HepG2 (cell line): ENCODE measurements at regions not wholly inside any gene's neighbourhood (a gene's known extent, or its start where the extent isn't known, plus 50 kb on each side); places are given as distances from the start of the nearest gene placed in this dataset.

Experiments
- ATAC-seq: fragments of 200-7000 bp; cut with Tn5 transposase; 3 replicates; pipeline ENCODE4 v1.9.1; 2020; ENCODE audit warnings: mild to moderate bottlenecking, moderate library complexity
- BruUV-seq: library from RNA; stranded (reverse); fragments of 400-500 nt; replicated peaks from 2 replicates; lab custom pipeline; 2021; lab: Mats Ljungman, UMichigan
- CTCF ChIA-PET: fragments of 300-600 bp; formaldehyde crosslinking; extraction: SDS; loops from one replicate; lab custom pipeline; 2021; ENCODE audit warnings: low total read pairs, inconsistent platforms, low intra/inter-chr PET ratio; lab: Yijun Ruan, JAX
- POLR2A ChIA-PET: fragments of 350-600 bp; sonication (Branson Sonifier 250); formaldehyde crosslinking; loops from one replicate; lab custom pipeline; 2020; ENCODE audit warnings: antibody characterized with exemption, inconsistent platforms; lab: Yijun Ruan, JAX
- DNase-seq: peaks from one replicate; pipeline ENCODE4 v3.0.0-alpha.2; 2015; ENCODE audit warnings: low spot score
- FAIRE-seq: peaks from 3 replicates; lab custom pipeline; 2011; peaks lifted over from hg19 to GRCh38; lab: Jason Lieb, UNC
- H2AFZ ChIP-seq: one replicate; pipeline ENCODE4 v1.6.1; 2011; ENCODE audit warnings: low read length, inconsistent platforms
- H3K27ac ChIP-seq: fragments of 300-600 bp; 3 replicates; pipeline ENCODE4 v1.8.0; 2011; ENCODE audit warnings: mixed run types, mild to moderate bottlenecking, mixed read lengths, low read length, inconsistent platforms; ENCODE audit not compliant: insufficient read depth; ENCODE audit errors: extremely low read length
- H3K27me3 ChIP-seq, 2 experiments: fragments of 200-600 bp in 1 of 2; 2 replicates in 1 of 2; 3 replicates in 1 of 2; pipeline versions ENCODE4 v1.6.0 to v1.8.0; 2011; ENCODE audit warnings: low read length in 2 of 2, mild to moderate bottlenecking in 2 of 2, moderate library complexity in 2 of 2, inconsistent platforms in 1 of 2; ENCODE audit not compliant: insufficient read depth in 2 of 2, control insufficient read depth in 1 of 2
- H3K36me3 ChIP-seq, 2 experiments: fragments of 200-600 bp in 1 of 2; replicated peaks in 1 of 2; 2 replicates in 1 of 2; 3 replicates in 1 of 2; pipeline versions ENCODE4 v1.5.1 to v1.8.0; 2011; ENCODE audit warnings: low read length in 2 of 2, inconsistent platforms in 1 of 2; ENCODE audit not compliant: insufficient read depth in 2 of 2, control insufficient read depth in 1 of 2
- H3K4me1 ChIP-seq: 2 replicates; pipeline ENCODE4 v1.5.1; 2012; ENCODE audit warnings: low read length, inconsistent platforms; ENCODE audit not compliant: insufficient read depth
- H3K4me2 ChIP-seq: 2 replicates; pipeline ENCODE4 v1.6.0; 2011; ENCODE audit warnings: low read depth, low read length, inconsistent platforms
- H3K4me3 ChIP-seq, 3 experiments: fragments of 200-600 bp in 1 of 3; sonication (generic), shearing (Covaris generic) in 1 of 3; replicated peaks in 1 of 3; 2 replicates each; pipeline ENCODE4 v1.5.1; 2011 to 2016; ENCODE audit warnings: low read length in 3 of 3, inconsistent platforms in 2 of 3, low read depth in 2 of 3, mild to moderate bottlenecking in 2 of 3, control low read depth in 1 of 3, mixed read lengths in 1 of 3; ENCODE audit not compliant: insufficient read depth in 1 of 3
- H3K79me2 ChIP-seq: one replicate; pipeline ENCODE4 v1.6.1; 2011; ENCODE audit warnings: low read length, inconsistent platforms; ENCODE audit not compliant: insufficient read depth
- H3K9ac ChIP-seq: 2 replicates; pipeline ENCODE4 v1.6.0; 2011; ENCODE audit warnings: mild to moderate bottlenecking, low read depth, low read length, inconsistent platforms; ENCODE audit not compliant: insufficient read depth
- H3K9me3 ChIP-seq: 2 replicates; pipeline ENCODE4 v1.5.1; 2012; ENCODE audit warnings: mild to moderate bottlenecking, low read length
- H4K20me1 ChIP-seq: 2 replicates; pipeline ENCODE4 v1.6.0; 2011; ENCODE audit warnings: inconsistent platforms, mild to moderate bottlenecking, low read length, moderate library complexity; ENCODE audit not compliant: insufficient read depth
- BRD4 ChIP-seq: sonication (generic); formaldehyde crosslinking; IDR thresholded peaks from 2 replicates; pipeline ENCODE4 v1.4.0; 2020; ENCODE audit warnings: missing genetic modification reagents
- E2F1 ChIP-seq: sonication (generic); formaldehyde crosslinking; IDR thresholded peaks from 2 replicates; pipeline ENCODE4 v1.5.0; 2020; ENCODE audit warnings: missing genetic modification reagents
- FIP1L1 ChIP-seq: fragments of 200-400 bp; formaldehyde crosslinking; IDR thresholded peaks from 2 replicates; pipeline ENCODE4 v1.6.1; 2018; ENCODE audit warnings: low read depth, mild to moderate bottlenecking, low read length, moderate library complexity, borderline replicate concordance; ENCODE audit not compliant: insufficient read depth
- GABPA ChIP-seq, 2 experiments: IDR thresholded peaks; 2 replicates each; pipeline ENCODE4 v1.6.1; 2011 to 2016; ENCODE audit warnings: low read depth in 2 of 2, low read length in 1 of 2, missing biosample characterization in 1 of 2, missing genetic modification characterization in 1 of 2
- GABPB1 ChIP-seq: IDR thresholded peaks from 2 replicates; pipeline ENCODE4 v1.6.1; 2016; ENCODE audit warnings: mild to moderate bottlenecking, missing genetic modification reagents, moderate library complexity, missing compliant biosample characterization
- MAFK ChIP-seq, 2 experiments: IDR thresholded peaks in 1 of 2; conservative IDR thresholded peaks in 1 of 2; 2 replicates each; pipeline ENCODE4 v1.6.1; 2011; ENCODE audit warnings: improper control_type of control experiment in 2 of 2, low read length in 2 of 2
- NCOA1 ChIP-seq: sonication (generic); formaldehyde crosslinking; IDR thresholded peaks from 2 replicates; pipeline ENCODE4 v1.9.0; 2021; ENCODE audit warnings: missing genetic modification reagents
- SP140L ChIP-seq: sonication (generic); formaldehyde crosslinking; IDR thresholded peaks from 2 replicates; pipeline ENCODE4 v1.4.0; 2020; ENCODE audit warnings: missing genetic modification reagents, borderline replicate concordance
- ZNF501 ChIP-seq: sonication (generic); formaldehyde crosslinking; IDR thresholded peaks from 2 replicates; pipeline ENCODE4 v1.5.1; 2020; ENCODE audit warnings: mild to moderate bottlenecking, moderate library complexity, missing genetic modification reagents
- ZNF530 ChIP-seq: sonication (generic); formaldehyde crosslinking; IDR thresholded peaks from 2 replicates; pipeline ENCODE4 v1.5.0; 2020; ENCODE audit warnings: low read depth, mild to moderate bottlenecking, missing genetic modification reagents
- ZNF780A ChIP-seq: sonication (generic); formaldehyde crosslinking; IDR thresholded peaks from 2 replicates; pipeline ENCODE4 v1.8.0; 2022; ENCODE audit warnings: mild to moderate bottlenecking, missing genetic modification reagents, moderate library complexity
- WGBS: methylation state at CpG from one replicate; pipeline ENCODE4 v1.1.6; 2017; ENCODE audit warnings: low lambda C conversion rate; 5-methylcytosine and 5-hydroxymethylcytosine counted together
- in situ Hi-C: cut with HindIII; loops from 2 replicates; pipeline ENCODE4 v1.10.0; 2017; ENCODE audit warnings: low pct_unique_long_range_greater_than_20kb; ENCODE audit not compliant: extremely low pct_ligation_motif_present
- intact Hi-C: fragments of 100-400 bp; cut with micrococcal nuclease; formaldehyde crosslinking; loops from one replicate; pipeline ENCODE4 v1.10.0; 2022; ENCODE audit not compliant: unreplicated experiment
- TF ChIP-seq, protein P1 (sequence below): sonication (generic); formaldehyde crosslinking; IDR thresholded peaks from 2 replicates; pipeline ENCODE4 v1.4.0; 2020; ENCODE audit warnings: missing genetic modification reagents
- TF ChIP-seq, protein P2 (sequence below): sonication (generic); formaldehyde crosslinking; IDR thresholded peaks from 2 replicates; pipeline ENCODE4 v1.5.1; 2020; ENCODE audit warnings: missing genetic modification reagents, mild to moderate bottlenecking, borderline replicate concordance
- TF ChIP-seq, protein P3 (sequence below): conservative IDR thresholded peaks from 2 replicates; pipeline ENCODE4 v1.6.1; 2018; ENCODE audit warnings: missing genetic modification reagents
- TF ChIP-seq, protein P4 (sequence below): sonication (generic); formaldehyde crosslinking; conservative IDR thresholded peaks from 2 replicates; pipeline ENCODE4 v1.4.0; 2020; ENCODE audit warnings: missing genetic modification reagents

DNA sequence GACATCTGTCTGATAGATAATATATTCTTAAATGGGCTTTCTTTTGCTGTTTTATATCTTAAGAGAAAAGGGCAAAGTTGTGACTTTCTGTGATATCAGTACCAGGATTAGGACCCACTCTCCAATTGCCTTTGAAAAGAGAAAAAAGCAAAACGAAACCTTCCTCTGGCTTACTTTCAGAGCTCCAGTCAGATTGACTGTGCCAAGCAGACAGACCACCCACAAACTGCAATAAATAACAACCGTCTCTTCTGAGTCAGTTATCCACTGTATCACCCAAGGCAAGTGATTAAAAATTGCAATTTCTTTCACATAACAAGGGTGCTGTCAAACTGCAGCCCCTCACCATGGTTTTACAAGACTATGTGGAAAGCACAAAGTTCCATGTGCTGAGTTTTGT, 230.5 kb upstream of the SETBP1 start (continued):
- TF ChIP-seq, protein P1, sequence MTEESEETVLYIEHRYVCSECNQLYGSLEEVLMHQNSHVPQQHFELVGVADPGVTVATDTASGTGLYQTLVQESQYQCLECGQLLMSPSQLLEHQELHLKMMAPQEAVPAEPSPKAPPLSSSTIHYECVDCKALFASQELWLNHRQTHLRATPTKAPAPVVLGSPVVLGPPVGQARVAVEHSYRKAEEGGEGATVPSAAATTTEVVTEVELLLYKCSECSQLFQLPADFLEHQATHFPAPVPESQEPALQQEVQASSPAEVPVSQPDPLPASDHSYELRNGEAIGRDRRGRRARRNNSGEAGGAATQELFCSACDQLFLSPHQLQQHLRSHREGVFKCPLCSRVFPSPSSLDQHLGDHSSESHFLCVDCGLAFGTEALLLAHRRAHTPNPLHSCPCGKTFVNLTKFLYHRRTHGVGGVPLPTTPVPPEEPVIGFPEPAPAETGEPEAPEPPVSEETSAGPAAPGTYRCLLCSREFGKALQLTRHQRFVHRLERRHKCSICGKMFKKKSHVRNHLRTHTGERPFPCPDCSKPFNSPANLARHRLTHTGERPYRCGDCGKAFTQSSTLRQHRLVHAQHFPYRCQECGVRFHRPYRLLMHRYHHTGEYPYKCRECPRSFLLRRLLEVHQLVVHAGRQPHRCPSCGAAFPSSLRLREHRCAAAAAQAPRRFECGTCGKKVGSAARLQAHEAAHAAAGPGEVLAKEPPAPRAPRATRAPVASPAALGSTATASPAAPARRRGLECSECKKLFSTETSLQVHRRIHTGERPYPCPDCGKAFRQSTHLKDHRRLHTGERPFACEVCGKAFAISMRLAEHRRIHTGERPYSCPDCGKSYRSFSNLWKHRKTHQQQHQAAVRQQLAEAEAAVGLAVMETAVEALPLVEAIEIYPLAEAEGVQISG (CRISPR knock-in tag), result no peak
- TF ChIP-seq ZNF780A (CRISPR knock-in tag), result no peak
- TF ChIP-seq, all 625 proteins: peak for 0

- in situ Hi-C loops, result no loop called here
- H3K4me3 ChIP-seq, result no peak overlapping the region
- no peak overlapping the region for H3K27ac ChIP-seq
- no peak overlapping the region for H3K4me2 ChIP-seq
- H3K9me3 ChIP-seq, result peaks cover 86% of the 10 kb centered on the region
- no peak for FAIRE-seq
- no peaks in the 10 kb centered on the region for H3K27me3 ChIP-seq
- no TSS peak for BruUV-seq
- no peak overlapping the region for H2AFZ ChIP-seq
- DNase-seq, result no peak
- no peaks in the 10 kb centered on the region for H3K79me2 ChIP-seq
- H4K20me1 ChIP-seq, result no peaks in the 10 kb centered on the region
- intact Hi-C loops, result no loop called here
- H3K4me1 ChIP-seq, result no peaks in the 10 kb centered on the region
- ATAC-seq, result no peak
- 2% methylated on average over 2 of the region's 2 CpGs for WGBS
- ChIA-PET CTCF (no interaction called here), POLR2A (no interaction called here)
- TF ChIP-seq, protein P2, sequence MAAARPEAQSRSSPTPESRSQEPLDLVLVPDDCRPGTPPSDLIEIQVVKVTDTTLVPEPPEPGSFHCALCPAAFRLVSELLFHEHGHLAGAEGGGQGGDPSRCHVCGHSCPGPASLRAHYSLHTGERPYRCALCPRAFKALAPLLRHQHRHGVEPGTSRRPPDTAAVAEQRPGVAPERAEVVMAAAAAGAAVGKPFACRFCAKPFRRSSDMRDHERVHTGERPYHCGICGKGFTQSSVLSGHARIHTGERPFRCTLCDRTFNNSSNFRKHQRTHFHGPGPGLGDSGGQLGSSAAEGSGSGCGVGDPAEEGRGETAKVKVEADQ (CRISPR knock-in tag), result no peak
- TF ChIP-seq BRD4 (no peak), ZNF530 (CRISPR knock-in tag) (no peak), MAFK (conservative IDR thresholded peaks at IDR 0.05 in 1 of 2, IDR thresholded peaks at IDR 0.05 in 1 of 2; ENCODE audit: low read length in 2 of 2) (no peak), E2F1 (no peak), SP140L (CRISPR knock-in tag) (no peak), NCOA1 (CRISPR knock-in tag) (no peak), ZNF501 (CRISPR knock-in tag) (no peak), GABPA (IDR thresholded peaks at IDR 0.05; ENCODE audit: low read depth, low read length) (no peak), GABPA (CRISPR knock-in tag; IDR thresholded peaks at IDR 0.05; ENCODE audit: low read depth) (no peak), FIP1L1 (no peak), GABPB1 (CRISPR knock-in tag) (no peak)
- TF ChIP-seq, protein P3, sequence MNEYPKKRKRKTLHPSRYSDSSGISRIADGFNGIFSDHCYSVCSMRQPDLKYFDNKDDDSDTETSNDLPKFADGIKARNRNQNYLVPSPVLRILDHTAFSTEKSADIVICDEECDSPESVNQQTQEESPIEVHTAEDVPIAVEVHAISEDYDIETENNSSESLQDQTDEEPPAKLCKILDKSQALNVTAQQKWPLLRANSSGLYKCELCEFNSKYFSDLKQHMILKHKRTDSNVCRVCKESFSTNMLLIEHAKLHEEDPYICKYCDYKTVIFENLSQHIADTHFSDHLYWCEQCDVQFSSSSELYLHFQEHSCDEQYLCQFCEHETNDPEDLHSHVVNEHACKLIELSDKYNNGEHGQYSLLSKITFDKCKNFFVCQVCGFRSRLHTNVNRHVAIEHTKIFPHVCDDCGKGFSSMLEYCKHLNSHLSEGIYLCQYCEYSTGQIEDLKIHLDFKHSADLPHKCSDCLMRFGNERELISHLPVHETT, result no peak
- TF ChIP-seq, protein P4, sequence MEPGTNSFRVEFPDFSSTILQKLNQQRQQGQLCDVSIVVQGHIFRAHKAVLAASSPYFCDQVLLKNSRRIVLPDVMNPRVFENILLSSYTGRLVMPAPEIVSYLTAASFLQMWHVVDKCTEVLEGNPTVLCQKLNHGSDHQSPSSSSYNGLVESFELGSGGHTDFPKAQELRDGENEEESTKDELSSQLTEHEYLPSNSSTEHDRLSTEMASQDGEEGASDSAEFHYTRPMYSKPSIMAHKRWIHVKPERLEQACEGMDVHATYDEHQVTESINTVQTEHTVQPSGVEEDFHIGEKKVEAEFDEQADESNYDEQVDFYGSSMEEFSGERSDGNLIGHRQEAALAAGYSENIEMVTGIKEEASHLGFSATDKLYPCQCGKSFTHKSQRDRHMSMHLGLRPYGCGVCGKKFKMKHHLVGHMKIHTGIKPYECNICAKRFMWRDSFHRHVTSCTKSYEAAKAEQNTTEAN (CRISPR knock-in tag), result no peak
- H3K36me3 ChIP-seq, result no peaks in the 10 kb centered on the region
- H3K9ac ChIP-seq, result no peak overlapping the region
Measured at GRCh38 chr18:44452346-44452745, 228.3 kb upstream of the SETBP1 start.
